HG02678 (cell line): ENCODE measurements at regions not wholly inside any gene's neighbourhood (a gene's known extent, or its start where the extent isn't known, plus 50 kb on each side); places are given as distances from the start of the nearest gene placed in this dataset.
A peak's percentile ranks its signal among the peaks of the same experiment; 100 is the strongest.

Source experiments
- ATAC-seq: cut with Tn5 transposase; IDR thresholded peaks from one replicate; pipeline ENCODE4 v1.9.1; 2021; ENCODE audit warnings: mild to moderate bottlenecking, moderate library complexity; ENCODE audit not compliant: unreplicated experiment

- ATAC-seq = no peak
Measured at GRCh38 chr18:77439888-77440287, 190.2 kb downstream of the GALR1 start.

- ATAC-seq = no peak
Measured at GRCh38 chr18:77442393-77442792, 192.7 kb downstream of the GALR1 start.

GRCh38 chr18:77444385-77444784 is 194.7 kb downstream of the GALR1 start:
- no peak for ATAC-seq

- ATAC-seq = no peak
Measured at GRCh38 chr18:77448046-77448445, 198.4 kb downstream of the GALR1 start.

GRCh38 chr18:77455004-77455403 is 205.4 kb downstream of the GALR1 start:
- ATAC-seq = no peak

GRCh38 chr18:77457681-77458080 is 208.0 kb downstream of the GALR1 start:
- no peak for ATAC-seq

GRCh38 chr18:77461062-77461688 is 211.5 kb downstream of the GALR1 start:
- no peak for ATAC-seq

GRCh38 chr18:77464917-77465316 is 215.3 kb downstream of the GALR1 start:
- no peak for ATAC-seq

GRCh38 chr18:77466890-77467289 is 217.2 kb downstream of the GALR1 start:
- no peak for ATAC-seq

GRCh38 chr18:77469131-77469530 is 219.5 kb downstream of the GALR1 start:
- no peak for ATAC-seq

GRCh38 chr18:77470569-77471413 is 221.1 kb downstream of the GALR1 start:
- ATAC-seq = no peak

GRCh38 chr18:77472509-77472908 is 222.9 kb downstream of the GALR1 start:
- no peak for ATAC-seq

GRCh38 chr18:77478646-77479442 is 229.2 kb downstream of the GALR1 start:
- no peak for ATAC-seq

- no peak for ATAC-seq
Measured at GRCh38 chr18:77481541-77481940, 231.9 kb downstream of the GALR1 start.

- ATAC-seq = no peak
Measured at GRCh38 chr18:77482190-77483085, 232.8 kb downstream of the GALR1 start.

- no peak for ATAC-seq
Measured at GRCh38 chr18:77486985-77487384, 237.3 kb downstream of the GALR1 start.

GRCh38 chr18:77487951-77488740 is 238.5 kb downstream of the GALR1 start:
- peak; percentile 72 for ATAC-seq

- ATAC-seq = no peak
Measured at GRCh38 chr18:77495079-77495478, 245.4 kb downstream of the GALR1 start.

GRCh38 chr18:77495982-77496690 is 246.5 kb downstream of the GALR1 start:
- ATAC-seq = peak; percentile 56
